Thyroid gland (tissue), 4 donors: ENCODE measurements at regions not wholly inside any gene's neighbourhood (a gene's known extent, or its start where the extent isn't known, plus 50 kb on each side); places are given as distances from the start of the nearest gene placed in this dataset.
"Not testable (repeated sequence)": the region's sequence is repeated elsewhere in the genome, so short reads cannot be mapped to it uniquely, and the experiment has no call there.

Source experiments
- DNase-seq, 2 donors: peaks; one replicate each; pipeline ENCODE4 v3.0.0-alpha.2; 2019
- H3K27ac ChIP-seq, 3 donors: fragments of 200-600 bp; sonication (generic); 1 replicate in 2 of 3; 2 replicates in 1 of 3; pipeline ENCODE4 v1.5.1; 2016 to 2019; ENCODE audit warnings: mild to moderate bottlenecking in 1 of 3, moderate library complexity in 1 of 3
- H3K27me3 ChIP-seq: fragments of 200-600 bp; sonication (generic); one replicate; pipeline ENCODE4 v1.5.1; 2019
- H3K36me3 ChIP-seq, 2 donors: fragments of 200-600 bp; sonication (generic); one replicate each; pipeline ENCODE4 v1.5.1; 2016 to 2019
- H3K4me1 ChIP-seq, 2 donors: fragments of 200-600 bp; sonication (generic); one replicate each; pipeline ENCODE4 v1.5.1; 2017 to 2019
- H3K4me3 ChIP-seq, 3 donors: fragments of 200-600 bp; sonication (generic); replicated peaks in 1 of 3; 1 replicate in 2 of 3; 2 replicates in 1 of 3; pipeline ENCODE4 v1.5.1; 2016; ENCODE audit warnings: mild to moderate bottlenecking in 1 of 3
- H3K9me3 ChIP-seq: fragments of 200-600 bp; sonication (generic); one replicate; pipeline ENCODE4 v1.5.1; 2017
- CTCF ChIP-seq, 6 experiments: fragments of 200-600 bp in 3 of 6; fragments of 450-650 bp in 3 of 6; sonication (generic) in 3 of 6; IDR thresholded peaks; one replicate each; pipeline ENCODE4 v1.5.1; 2016 to 2019; ENCODE audit warnings: antibody characterized with exemption in 6 of 6, mild to moderate bottlenecking in 2 of 6, inconsistent platforms in 1 of 6, moderate library complexity in 1 of 6
- POLR2A ChIP-seq, 2 donors: fragments of 450-650 bp; IDR thresholded peaks; one replicate each; pipeline ENCODE4 v1.6.1; 2017; ENCODE audit warnings: antibody characterized with exemption in 2 of 2, mild to moderate bottlenecking in 2 of 2, moderate library complexity in 1 of 2
- WGBS, 2 donors: methylation state at CpG; one replicate each; pipeline ENCODE4 v1.1.5; 2017; 5-methylcytosine and 5-hydroxymethylcytosine counted together
- intact Hi-C: fragments of 100-400 bp; cut with DNase I; formaldehyde crosslinking; loops from one replicate; pipeline ENCODE4 v1.15.1; 2023

- H3K4me1 ChIP-seq, result no peaks in the 10 kb centered on the region
- DNase-seq, result no peak
- TF ChIP-seq CTCF (IDR thresholded peaks at IDR 0.05) (no peak), POLR2A (IDR thresholded peaks at IDR 0.05) (no peak)
- WGBS, 2 donors, result 79 to 86% methylated on average over 5 of the region's 5 CpGs
- H3K9me3 ChIP-seq, result no peaks in the 10 kb centered on the region
- H3K27ac ChIP-seq, result no peak overlapping the region
- no peaks in the 10 kb centered on the region for H3K27me3 ChIP-seq
- no peaks in the 10 kb centered on the region for H3K36me3 ChIP-seq
- H3K4me3 ChIP-seq, result no peak overlapping the region
- intact Hi-C loops, result no loop called here
These were observed 247.8 kb downstream of the TDRD15 start for GRCh38 chr2:21371499-21372003.

GRCh38 chr2:21372654-21373053 lies 248.9 kb downstream of the TDRD15 start:
- 51 to 59% methylated on average over 2 of the region's 2 CpGs for WGBS, 2 donors
- Histone ChIP-seq H3K27ac (no peak overlapping the region), H3K4me1 (no peaks in the 10 kb centered on the region), H3K27me3 (no peaks in the 10 kb centered on the region), H3K36me3 (no peaks in the 10 kb centered on the region), H3K9me3 (no peaks in the 10 kb centered on the region), H3K4me3 (no peak overlapping the region)
- intact Hi-C loops, result no loop called here
- DNase-seq, result no peak
- TF ChIP-seq CTCF (IDR thresholded peaks at IDR 0.05) (no peak), POLR2A (IDR thresholded peaks at IDR 0.05) (no peak)

- intact Hi-C loops, result no loop called here
- Histone ChIP-seq H3K4me3 (no peak overlapping the region), H3K9me3 (no peaks in the 10 kb centered on the region), H3K36me3 (no peaks in the 10 kb centered on the region), H3K27ac (no peak overlapping the region), H3K4me1 (no peaks in the 10 kb centered on the region), H3K27me3 (no peaks in the 10 kb centered on the region)
- DNase-seq, result no peak
- TF ChIP-seq POLR2A (IDR thresholded peaks at IDR 0.05), result no peak
- 38 to 42% methylated on average over 3 of the region's 3 CpGs for WGBS, 2 donors
These were observed 253.1 kb downstream of the TDRD15 start for GRCh38 chr2:21376864-21377263.

GRCh38 chr2:21379140-21379539 lies 255.4 kb downstream of the TDRD15 start:
- intact Hi-C loops, result no loop called here
- Histone ChIP-seq H3K36me3 (no peaks in the 10 kb centered on the region), H3K27ac (no peak overlapping the region), H3K4me3 (no peak overlapping the region), H3K27me3 (no peaks in the 10 kb centered on the region), H3K4me1 (no peaks in the 10 kb centered on the region), H3K9me3 (no peaks in the 10 kb centered on the region)
- no peak for DNase-seq
- TF ChIP-seq CTCF (IDR thresholded peaks at IDR 0.05) (no peak), POLR2A (IDR thresholded peaks at IDR 0.05) (no peak)
- WGBS, 2 donors, result 75% methylated on average over 2 of the region's 2 CpGs; no CpG with 5 or more reads in 1 of the 2 donors

DNA sequence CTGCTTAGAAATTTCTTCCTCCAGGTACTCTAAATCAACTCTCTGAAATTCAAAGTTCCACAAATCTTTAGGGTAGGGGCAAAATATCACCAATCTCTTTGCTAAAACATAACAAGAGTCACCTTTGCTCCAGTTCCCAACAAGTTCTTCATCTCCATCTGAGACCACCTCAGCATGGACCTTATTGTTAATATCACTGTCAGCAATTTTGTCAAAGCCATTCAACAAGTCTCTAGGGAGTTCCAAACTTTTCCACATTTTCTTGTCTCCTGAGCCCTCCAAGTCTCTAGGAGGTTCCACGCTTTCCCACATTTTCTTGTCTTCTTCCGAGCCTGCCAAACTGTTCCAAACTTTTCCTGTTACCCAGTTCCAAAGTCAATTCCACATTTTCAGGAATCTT lies 255.9 kb downstream of the TDRD15 start:
- H3K27ac ChIP-seq, H3K9me3 ChIP-seq, intact Hi-C loops, DNase-seq, H3K36me3 ChIP-seq, H3K4me3 ChIP-seq, H3K27me3 ChIP-seq, H3K4me1 ChIP-seq: not testable (repeated sequence)
- 84 to 95% methylated on average over 2 of the region's 2 CpGs for WGBS, 2 donors

DNA sequence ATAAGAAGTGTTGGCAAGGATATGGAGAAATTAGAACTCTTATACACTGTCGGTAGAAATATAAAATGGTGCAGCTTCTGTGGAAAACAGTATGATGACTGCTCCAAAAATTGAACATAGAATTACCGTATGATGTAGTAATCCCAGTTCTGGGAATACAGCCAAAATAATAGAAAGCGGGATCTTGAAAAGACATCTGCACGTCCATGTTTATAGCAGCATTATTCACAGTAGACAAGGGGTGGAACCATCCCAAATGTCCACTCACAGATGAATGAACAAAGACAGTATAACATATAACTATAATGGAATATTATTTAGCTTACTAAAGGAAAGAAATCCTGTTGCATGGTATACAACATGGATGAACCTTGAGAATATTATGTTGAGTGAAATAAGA lies 257.7 kb downstream of the TDRD15 start:
- intact Hi-C loops, result no loop called here
- no peak overlapping the region for H3K27ac ChIP-seq
- H3K4me3 ChIP-seq, result no peak overlapping the region
- no peaks in the 10 kb centered on the region for H3K4me1 ChIP-seq
- WGBS, 2 donors, result 60 to 62% methylated on average over 4 of the region's 4 CpGs
- TF ChIP-seq CTCF (IDR thresholded peaks at IDR 0.05) (no peak), POLR2A (IDR thresholded peaks at IDR 0.05) (no peak)
- no peak for DNase-seq
- H3K9me3 ChIP-seq, result no peaks in the 10 kb centered on the region
- H3K27me3 ChIP-seq, result no peaks in the 10 kb centered on the region
- H3K36me3 ChIP-seq, result no peaks in the 10 kb centered on the region
